BLaER1 (cell line): ENCODE measurements at regions not wholly inside any gene's neighbourhood (a gene's known extent, or its start where the extent isn't known, plus 50 kb on each side); places are given as distances from the start of the nearest gene placed in this dataset.

Experiments used
- H3K27ac ChIP-seq: shearing (Covaris generic); formaldehyde crosslinking; 2 replicates; pipeline ENCODE4 v1.8.1; 2022
- H3K27me3 ChIP-seq: shearing (Covaris generic); formaldehyde crosslinking; 2 replicates; pipeline ENCODE4 v1.8.1; 2022
- H3K36me3 ChIP-seq: shearing (Covaris generic); formaldehyde crosslinking; 2 replicates; pipeline ENCODE4 v1.8.1; 2022
- H3K4me1 ChIP-seq: shearing (Covaris generic); formaldehyde crosslinking; 2 replicates; pipeline ENCODE4 v1.8.1; 2022
- H3K4me2 ChIP-seq: shearing (Covaris generic); formaldehyde crosslinking; 2 replicates; pipeline ENCODE4 v1.8.1; 2022
- H3K4me3 ChIP-seq: shearing (Covaris generic); formaldehyde crosslinking; 2 replicates; pipeline ENCODE4 v1.8.1; 2022
- H3K9ac ChIP-seq: shearing (Covaris generic); formaldehyde crosslinking; 2 replicates; pipeline ENCODE4 v1.8.1; 2022
- H3K9me3 ChIP-seq: shearing (Covaris generic); formaldehyde crosslinking; 2 replicates; pipeline ENCODE4 v1.8.1; 2022
- H4K20me1 ChIP-seq: shearing (Covaris generic); formaldehyde crosslinking; 2 replicates; pipeline ENCODE4 v1.8.1; 2022
- Cebpa-rat ChIP-seq: shearing (Covaris generic); IDR thresholded peaks from 2 replicates; pipeline ENCODE4 v1.8.1; 2022

GRCh38 chr6:41483943-41484342, 62.2 kb upstream of the FOXP4 start:
- Histone ChIP-seq H4K20me1 (no peaks in the 10 kb centered on the region), H3K27me3 (no peaks in the 10 kb centered on the region)

GRCh38 chr6:41487860-41488432, 58.2 kb upstream of the FOXP4 start:
- Histone ChIP-seq H3K9ac (no peak overlapping the region), H3K27me3 (no peaks in the 10 kb centered on the region), H3K27ac (no peak overlapping the region), H3K9me3 (no peaks in the 10 kb centered on the region), H3K4me3 (no peak overlapping the region), H3K4me1 (peaks cover 21% of the 10 kb centered on the region), H4K20me1 (no peaks in the 10 kb centered on the region), H3K36me3 (no peaks in the 10 kb centered on the region), H3K4me2 (0 out of 2 replicates have a peak overlapping the region, but pooled peaks have one; percentile 17)
- no peak for TF ChIP-seq Cebpa-rat

More at GRCh38 chr6:41483943-41484342, 62.2 kb upstream of the FOXP4 start:
- no peak overlapping the region for H3K27ac ChIP-seq
- no peak for TF ChIP-seq Cebpa-rat
- H3K4me3 ChIP-seq = no peak overlapping the region
- H3K4me1 ChIP-seq = peaks cover 8% of the 10 kb centered on the region
- H3K9ac ChIP-seq = no peak overlapping the region
- H3K4me2 ChIP-seq = no peak overlapping the region
- no peaks in the 10 kb centered on the region for H3K9me3 ChIP-seq
- H3K36me3 ChIP-seq = no peaks in the 10 kb centered on the region

- Histone ChIP-seq H3K4me3 (no peak overlapping the region), H4K20me1 (no peaks in the 10 kb centered on the region), H3K9ac (no peak overlapping the region), H3K9me3 (no peaks in the 10 kb centered on the region), H3K4me2 (0 out of 2 replicates have a peak overlapping the region, but pooled peaks have one; percentile 17), H3K27me3 (no peaks in the 10 kb centered on the region), H3K4me1 (peaks cover 21% of the 10 kb centered on the region), H3K36me3 (no peaks in the 10 kb centered on the region), H3K27ac (no peak overlapping the region)
- TF ChIP-seq Cebpa-rat = no peak
These were observed 57.6 kb upstream of the FOXP4 start for GRCh38 chr6:41488433-41489119.

GRCh38 chr6:41489120-41489851, 56.9 kb upstream of the FOXP4 start:
- H3K4me2 ChIP-seq = 0 out of 2 replicates have a peak overlapping the region, but pooled peaks have one; percentile 17
- H3K27ac ChIP-seq = no peak overlapping the region

GRCh38 chr6:41492261-41492891, 53.8 kb upstream of the FOXP4 start:
- Histone ChIP-seq H3K4me3 (no peak overlapping the region), H3K4me1 (peaks cover 36% of the 10 kb centered on the region), H3K36me3 (no peaks in the 10 kb centered on the region), H3K4me2 (no peak overlapping the region), H3K27me3 (no peaks in the 10 kb centered on the region), H3K27ac (no peak overlapping the region), H3K9me3 (no peaks in the 10 kb centered on the region), H4K20me1 (no peaks in the 10 kb centered on the region), H3K9ac (no peak overlapping the region)
- no peak for TF ChIP-seq Cebpa-rat

More at GRCh38 chr6:41489120-41489851, 56.9 kb upstream of the FOXP4 start:
- H3K36me3 ChIP-seq = no peaks in the 10 kb centered on the region
- H3K9ac ChIP-seq = no peak overlapping the region
- no peaks in the 10 kb centered on the region for H3K9me3 ChIP-seq
- no peaks in the 10 kb centered on the region for H4K20me1 ChIP-seq
- H3K4me1 ChIP-seq = peaks cover 27% of the 10 kb centered on the region
- H3K4me3 ChIP-seq = no peak overlapping the region
- no peaks in the 10 kb centered on the region for H3K27me3 ChIP-seq
- no peak for TF ChIP-seq Cebpa-rat

GRCh38 chr6:41494212-41495110, 51.7 kb upstream of the FOXP4 start:
- no peak overlapping the region for H3K4me3 ChIP-seq
- H3K9ac ChIP-seq = 0 out of 2 replicates have a peak overlapping the region, but pooled peaks have one; percentile 19
- no peaks in the 10 kb centered on the region for H3K27me3 ChIP-seq
- no peaks in the 10 kb centered on the region for H3K36me3 ChIP-seq
- no peaks in the 10 kb centered on the region for H3K9me3 ChIP-seq
- TF ChIP-seq Cebpa-rat = no peak
- H3K4me2 ChIP-seq = peak overlapping the region; percentile 67
- peaks cover 23% of the 10 kb centered on the region for H3K4me1 ChIP-seq
- no peaks in the 10 kb centered on the region for H4K20me1 ChIP-seq
- no peak overlapping the region for H3K27ac ChIP-seq
